Activated CD4-positive, CD25-positive, alpha-beta regulatory T cell treated with anti-CD3 and anti-CD28 coated beads, Interleukin-2, amount 50 U/mL, for 24 hours (primary cell): ENCODE measurements at regions not wholly inside any gene's neighbourhood (a gene's known extent, or its start where the extent isn't known, plus 50 kb on each side); places are given as distances from the start of the nearest gene placed in this dataset.
"Not testable (repeated sequence)": the region's sequence is repeated elsewhere in the genome, so short reads cannot be mapped to it uniquely, and the experiment has no call there.

Experiments used
- ATAC-seq, 2 donors: fragments of 150-1000 bp; cut with Tn5 transposase; one replicate each; pipeline ENCODE4 v1.10.0; 2021; ENCODE audit warnings: mild to moderate bottlenecking in 1 of 2, moderate library complexity in 1 of 2

DNA sequence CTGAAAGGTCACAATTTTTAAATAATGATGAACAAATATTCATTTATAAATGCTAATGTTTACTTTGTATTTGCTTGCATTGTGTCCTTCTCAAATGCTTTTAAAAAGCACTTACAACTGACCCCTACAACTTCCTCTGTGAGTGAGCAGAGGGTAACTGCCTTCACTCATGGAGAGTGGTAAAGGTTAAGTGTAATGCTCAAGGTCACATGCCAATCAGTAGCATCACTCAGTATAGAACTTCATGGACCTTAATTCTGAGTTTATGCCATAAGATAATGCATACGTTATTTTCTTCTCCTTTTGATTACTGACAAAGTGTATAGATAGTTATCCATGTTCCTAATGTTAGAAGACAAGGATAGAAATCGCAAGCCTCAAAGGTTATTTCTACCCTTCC is 91.8 kb upstream of the SERTAD2 start:
- ATAC-seq = no peak

- ATAC-seq = not testable (repeated sequence)
These were observed 94.0 kb upstream of the SERTAD2 start for GRCh38 chr2:64747690-64748091.

DNA sequence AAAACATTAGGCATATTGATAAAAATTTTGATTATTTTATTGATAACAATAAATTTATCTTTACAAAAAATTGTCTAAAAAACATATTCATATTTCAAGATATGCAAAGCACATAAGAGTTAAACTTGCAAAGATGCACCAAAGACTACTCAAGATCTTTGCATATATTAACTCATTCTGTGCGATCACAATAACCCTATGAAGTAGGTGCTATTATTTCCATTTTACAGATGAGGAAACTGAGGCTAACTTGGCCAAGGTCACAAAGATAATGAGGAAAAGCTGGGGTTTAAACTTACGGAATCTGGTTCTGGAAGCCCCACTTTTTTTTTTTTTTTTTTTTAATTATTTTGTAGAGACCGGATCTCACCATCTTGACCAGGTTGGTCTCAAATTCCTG is 94.4 kb upstream of the SERTAD2 start:
- no peak for ATAC-seq

DNA sequence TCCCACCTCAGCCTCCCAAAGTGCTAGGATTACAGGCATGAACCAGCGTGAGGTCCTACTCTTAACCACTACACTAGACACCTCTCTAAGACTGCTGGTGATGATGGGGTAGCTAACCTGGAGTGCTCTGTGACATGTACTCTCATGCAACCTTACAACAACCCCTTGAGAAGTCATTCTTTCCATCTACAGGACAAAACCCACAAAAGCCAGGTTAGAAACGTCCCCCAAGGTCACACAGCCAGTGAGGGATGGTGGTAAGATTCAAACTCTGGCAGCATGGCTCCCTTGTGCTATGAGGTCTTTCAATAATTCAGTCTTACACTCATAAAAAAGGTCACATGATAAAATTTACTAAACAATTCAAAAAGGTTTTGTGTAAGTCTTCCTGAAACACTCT is 94.8 kb upstream of the SERTAD2 start:
- no peak for ATAC-seq

DNA sequence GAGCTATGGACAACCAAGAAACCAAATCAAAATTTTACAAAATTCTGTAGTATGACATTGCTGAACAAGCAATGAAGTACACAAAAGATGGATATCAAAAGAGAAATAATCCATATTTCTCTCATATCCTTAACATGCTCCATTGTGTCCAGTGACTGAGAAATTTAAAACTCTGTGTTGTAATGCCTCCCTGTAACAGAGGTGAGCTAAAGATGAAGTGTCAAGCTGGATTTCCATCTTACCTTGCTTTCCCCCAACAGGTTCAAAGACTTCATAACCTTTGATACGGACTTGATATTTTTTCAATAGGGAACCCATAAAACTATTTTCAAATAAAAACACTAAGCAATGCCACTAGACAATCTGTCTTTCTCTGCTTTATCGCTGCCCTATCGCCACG is 95.7 kb upstream of the SERTAD2 start:
- ATAC-seq = no peak

- ATAC-seq = no peak
These were observed 96.5 kb upstream of the SERTAD2 start for GRCh38 chr2:64750001-64750816.

GRCh38 chr2:64750817-64751285 is 97.1 kb upstream of the SERTAD2 start:
- peak; percentile 89 to 91 for ATAC-seq

DNA sequence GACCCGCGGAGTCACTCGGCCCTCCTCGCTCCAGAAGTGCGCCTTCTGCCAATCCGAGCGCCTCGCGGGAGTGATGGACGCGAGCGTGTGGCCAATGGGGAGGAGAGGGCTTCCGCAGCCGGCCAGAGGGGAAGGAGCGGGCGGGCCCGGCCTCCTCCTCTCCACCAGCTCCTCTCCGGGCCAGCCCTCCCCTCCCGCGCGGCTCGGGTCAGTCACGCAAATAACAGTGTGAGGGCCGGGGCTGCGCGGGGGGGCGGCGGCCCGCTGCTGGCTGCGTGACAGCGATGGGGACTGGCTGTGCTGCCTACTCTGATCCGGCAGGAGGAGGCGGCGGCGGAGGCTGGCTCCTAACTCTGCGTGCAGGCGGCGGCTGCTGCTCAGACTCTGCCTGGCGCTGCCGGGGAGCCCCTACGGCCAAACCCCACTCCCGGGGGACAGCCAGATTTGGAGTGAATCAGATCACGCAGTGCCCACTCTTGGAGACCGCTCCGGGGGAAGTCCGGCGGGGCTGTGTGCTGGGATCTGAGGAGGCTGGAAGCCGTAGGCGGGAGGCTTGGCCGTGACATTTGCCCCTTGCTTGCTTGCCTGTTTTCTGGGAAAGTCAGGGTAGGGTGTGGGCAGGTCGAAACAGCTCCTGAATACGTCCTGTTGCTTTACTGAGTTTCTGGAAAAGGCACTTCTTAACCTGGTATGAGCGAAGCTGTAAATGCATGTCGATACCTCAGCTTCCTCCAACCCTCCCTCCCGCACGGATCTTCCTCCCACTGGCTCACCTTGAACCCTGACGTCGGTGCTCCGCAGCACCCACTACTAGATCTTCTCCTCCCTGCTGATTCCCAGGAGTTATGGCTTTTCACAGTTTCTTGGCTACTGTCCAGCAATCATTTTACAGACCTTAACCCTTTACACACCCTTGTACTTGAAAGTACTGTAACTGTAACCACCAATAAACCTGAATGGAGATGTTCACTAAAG is 97.9 kb upstream of the SERTAD2 start:
- peak in 1 of 2 donors; percentile 25 for ATAC-seq

- ATAC-seq = no peak
These were observed 99.7 kb upstream of the SERTAD2 start for GRCh38 chr2:64753399-64753798.

GRCh38 chr2:64754570-64754969 is 100.9 kb upstream of the SERTAD2 start:
- no peak for ATAC-seq

GRCh38 chr2:64757126-64757525 is 103.4 kb upstream of the SERTAD2 start:
- ATAC-seq = no peak

GRCh38 chr2:64760128-64760527 is 106.4 kb upstream of the SERTAD2 start:
- no peak for ATAC-seq

GRCh38 chr2:64762301-64762997 is 108.7 kb upstream of the SERTAD2 start:
- no peak for ATAC-seq

DNA sequence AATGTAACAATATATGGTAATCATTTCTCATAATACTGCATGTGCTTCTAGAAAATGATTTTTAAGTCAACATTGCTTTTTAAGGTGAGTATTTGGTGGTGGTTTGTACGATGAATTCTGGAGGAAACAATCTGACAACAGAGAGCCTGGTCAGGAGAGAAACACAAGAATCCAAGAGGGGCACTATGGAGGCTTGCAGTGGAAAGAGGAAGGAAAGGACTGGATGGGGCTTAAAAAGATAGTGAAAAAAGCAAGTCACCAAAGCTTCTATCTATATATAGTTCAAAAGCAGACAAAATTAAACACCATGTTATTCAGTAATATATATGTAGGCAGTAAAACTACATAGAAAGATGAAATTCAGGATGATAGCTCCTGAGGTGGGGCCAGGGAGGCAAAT is 109.4 kb upstream of the SERTAD2 start:
- ATAC-seq = no peak

DNA sequence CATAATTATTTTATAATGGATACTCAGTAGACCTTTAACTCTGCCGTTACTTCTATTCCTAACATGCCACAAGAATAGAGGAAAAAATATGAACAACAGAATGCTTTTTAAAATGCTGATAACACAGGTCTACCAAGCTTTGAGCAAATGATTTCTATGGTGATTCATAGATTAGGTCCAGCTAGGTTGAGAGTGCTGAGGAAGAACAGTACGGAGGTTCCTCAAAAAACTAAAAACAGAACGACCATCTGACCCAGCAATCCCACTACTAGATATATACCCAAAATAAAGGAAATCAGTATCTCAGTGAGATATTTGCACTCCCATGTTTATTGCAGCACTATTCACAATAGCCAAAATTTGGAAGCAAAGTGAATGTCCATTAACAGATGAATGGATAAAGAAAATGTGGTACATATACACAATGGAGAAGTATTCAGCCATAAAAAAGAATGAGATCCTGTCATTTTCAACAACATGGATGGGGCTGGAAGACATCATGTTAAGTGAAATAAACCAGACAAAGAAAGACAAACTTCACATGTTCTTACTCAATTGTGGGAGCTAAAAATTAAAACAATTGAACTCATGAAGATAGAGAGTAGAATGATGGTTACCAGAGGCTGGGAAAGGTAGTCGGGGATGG is 111.6 kb upstream of the SERTAD2 start:
- ATAC-seq = no peak

DNA sequence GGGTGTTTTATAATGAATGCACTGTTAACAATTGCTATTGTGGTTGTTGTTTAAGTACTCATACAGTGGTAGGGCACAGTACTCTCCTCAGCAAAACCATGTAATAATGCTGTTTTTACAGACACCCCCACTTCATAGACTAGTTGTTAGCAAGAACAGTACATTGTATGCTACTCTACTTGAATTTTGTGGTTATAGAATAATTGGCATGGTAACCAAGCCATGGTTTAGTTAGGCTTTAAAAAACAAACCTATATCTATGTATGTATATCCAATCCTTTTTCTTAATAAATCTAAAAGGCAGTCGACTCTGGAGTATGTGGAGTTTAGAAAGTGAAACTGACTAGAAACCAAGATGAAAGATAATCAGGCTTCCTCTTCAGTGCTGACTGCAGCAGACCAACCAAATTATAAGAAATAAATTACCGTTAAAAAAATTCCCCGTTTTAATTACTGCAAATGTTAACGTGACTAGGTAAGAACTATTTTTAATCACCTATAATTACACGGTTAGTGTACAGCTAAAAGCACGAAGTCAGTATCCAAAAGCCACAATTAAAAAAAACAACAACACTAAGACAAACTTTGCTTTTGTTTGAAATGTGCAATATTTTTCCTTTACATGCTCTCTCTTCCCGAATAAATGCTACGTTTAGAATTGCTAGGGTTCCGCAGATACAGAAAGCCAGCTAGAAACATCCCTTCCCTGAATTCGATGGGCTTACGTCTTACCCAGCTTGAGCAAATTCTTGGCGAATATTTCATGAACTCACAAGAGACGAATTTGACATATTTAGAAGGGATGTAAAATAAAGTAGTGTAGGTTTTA is 113.3 kb upstream of the SERTAD2 start:
- ATAC-seq = peak; percentile 64 to 69

GRCh38 chr2:64767670-64768468 is 114.2 kb upstream of the SERTAD2 start:
- peak; percentile 80 to 86 for ATAC-seq

- ATAC-seq = no peak
These were observed 114.8 kb upstream of the SERTAD2 start for GRCh38 chr2:64768491-64769005.

GRCh38 chr2:64769392-64770044 is 115.8 kb upstream of the SERTAD2 start:
- no peak for ATAC-seq
